Left ventricle myocardium superior (tissue), 1 donor: ENCODE measurements at regions not wholly inside any gene's neighbourhood (a gene's known extent, or its start where the extent isn't known, plus 50 kb on each side); places are given as distances from the start of the nearest gene placed in this dataset.
"Not testable (repeated sequence)": the region's sequence is repeated elsewhere in the genome, so short reads cannot be mapped to it uniquely, and the experiment has no call there.

ENCODE experiments used
- ATAC-seq: fragments of 200-7000 bp; cut with Tn5 transposase; one replicate; pipeline ENCODE4 v1.9.1; 2020; ENCODE audit warnings: mild to moderate bottlenecking, moderate library complexity
- DNase-seq: peaks from one replicate; pipeline ENCODE4 v3.0.0-alpha.2; 2020
- intact Hi-C: fragments of 100-400 bp; cut with micrococcal nuclease; formaldehyde crosslinking; loops from one replicate; pipeline ENCODE4 v1.11.0; 2022
- donor health status: DM: no; HTN: yes; CAD: no; lungs with severe emphysema.

GRCh38 chrY:7996726-7997125 is 1085.2 kb upstream of the AMELY start:
- DNase-seq (no peak), ATAC-seq (no peak)
- intact Hi-C loops, result no loop called here

- DNase-seq, ATAC-seq, intact Hi-C loops: not testable (repeated sequence)
These were observed 1083.2 kb upstream of the AMELY start for GRCh38 chrY:7994781-7995180.

- intact Hi-C loops, result no loop called here
- DNase-seq, result no peak
- ATAC-seq, result no peak
These were observed 1068.2 kb upstream of the AMELY start for GRCh38 chrY:7979770-7980169.

GRCh38 chrY:7977301-7977700 is 1065.7 kb upstream of the AMELY start:
- ATAC-seq (no peak), DNase-seq (no peak)
- intact Hi-C loops, result no loop called here

GRCh38 chrY:7968293-7968692 is 1056.7 kb upstream of the AMELY start:
- no peak for ATAC-seq
- DNase-seq, result no peak
- intact Hi-C loops, result no loop called here

- intact Hi-C loops, result no loop called here
- ATAC-seq, result no peak
- DNase-seq, result no peak
These were observed 1055.4 kb upstream of the AMELY start for GRCh38 chrY:7966916-7967315.

GRCh38 chrY:7963393-7963792 is 1051.8 kb upstream of the AMELY start:
- intact Hi-C loops, result no loop called here
- ATAC-seq, result no peak
- DNase-seq, result no peak

GRCh38 chrY:7962350-7962749 is 1050.8 kb upstream of the AMELY start:
- DNase-seq (no peak), ATAC-seq (no peak)
- intact Hi-C loops, result no loop called here

- intact Hi-C loops, result no loop called here
- no peak for ATAC-seq
- DNase-seq, result no peak
These were observed 1050.3 kb upstream of the AMELY start for GRCh38 chrY:7961811-7962210.

GRCh38 chrY:7957773-7958172 is 1046.2 kb upstream of the AMELY start:
- no peak for DNase-seq
- intact Hi-C loops, result no loop called here
- no peak for ATAC-seq

- no peak for ATAC-seq
- intact Hi-C loops, result no loop called here
- no peak for DNase-seq
These were observed 1039.8 kb upstream of the AMELY start for GRCh38 chrY:7951187-7951852.

- no peak for DNase-seq
- intact Hi-C loops, result no loop called here
- ATAC-seq, result no peak
These were observed 1032.6 kb upstream of the AMELY start for GRCh38 chrY:7944135-7944534.

- intact Hi-C loops, result no loop called here
- no peak for DNase-seq
- ATAC-seq, result no peak
These were observed 1031.2 kb upstream of the AMELY start for GRCh38 chrY:7942711-7943110.

- ATAC-seq (no peak), DNase-seq (no peak)
- intact Hi-C loops, result no loop called here
These were observed 1030.3 kb upstream of the AMELY start for GRCh38 chrY:7941856-7942255.

- DNase-seq (no peak), ATAC-seq (no peak)
- intact Hi-C loops, result no loop called here
These were observed 1027.6 kb upstream of the AMELY start for GRCh38 chrY:7938982-7939718.

GRCh38 chrY:7936831-7937230 is 1025.3 kb upstream of the AMELY start:
- intact Hi-C loops, result no loop called here
- no peak for DNase-seq
- ATAC-seq, result no peak

- DNase-seq (no peak), ATAC-seq (peak; percentile 54)
- intact Hi-C loops, result no loop called here
These were observed 1024.5 kb upstream of the AMELY start for GRCh38 chrY:7936046-7936445.

GRCh38 chrY:7935606-7936005 is 1024.1 kb upstream of the AMELY start:
- intact Hi-C loops, result no loop called here
- ATAC-seq (no peak), DNase-seq (no peak)

GRCh38 chrY:7932424-7932823 is 1020.9 kb upstream of the AMELY start:
- intact Hi-C loops, result no loop called here
- ATAC-seq, result no peak

GRCh38 chrY:7929866-7930265 is 1018.3 kb upstream of the AMELY start:
- ATAC-seq (no peak), DNase-seq (no peak)
- intact Hi-C loops, result no loop called here

More at GRCh38 chrY:7932424-7932823, 1020.9 kb upstream of the AMELY start:
- DNase-seq, result no peak

- ATAC-seq (no peak), DNase-seq (no peak)
- intact Hi-C loops, result no loop called here
These were observed 1012.5 kb upstream of the AMELY start for GRCh38 chrY:7924059-7924458.
